Liver (tissue), 8 donors: ENCODE measurements at regions not wholly inside any gene's neighbourhood (a gene's known extent, or its start where the extent isn't known, plus 50 kb on each side); places are given as distances from the start of the nearest gene placed in this dataset.
"Not testable (repeated sequence)": the region's sequence is repeated elsewhere in the genome, so short reads cannot be mapped to it uniquely, and the experiment has no call there.

ENCODE experiments used
- DNase-seq: peaks from one replicate; pipeline ENCODE4 v3.0.0-alpha.2; 2017; ENCODE audit warnings: low spot score
- H3K27ac ChIP-seq, 2 donors: one replicate each; pipeline ENCODE4 v1.7.0; 2013; ENCODE audit warnings: inconsistent platforms in 2 of 2, low read length in 2 of 2, control low read depth in 1 of 2, low read depth in 1 of 2, mild to moderate bottlenecking in 1 of 2
- H3K27me3 ChIP-seq, 4 donors: one replicate each; pipeline versions ENCODE4 v1.6.1 to v1.7.0; 2013; ENCODE audit warnings: low read length in 3 of 4, inconsistent platforms in 1 of 4, mild to moderate bottlenecking in 1 of 4, moderate library complexity in 1 of 4; ENCODE audit not compliant: control insufficient read depth in 4 of 4, insufficient read depth in 4 of 4
- H3K36me3 ChIP-seq, 4 donors: one replicate each; pipeline versions ENCODE4 v1.6.1 to v1.7.0; 2013; ENCODE audit warnings: low read length in 3 of 4, mild to moderate bottlenecking in 3 of 4, low read depth in 1 of 4, moderate library complexity in 1 of 4; ENCODE audit not compliant: control insufficient read depth in 4 of 4, insufficient read depth in 3 of 4
- H3K4me1 ChIP-seq, 4 donors: one replicate each; pipeline versions ENCODE4 v1.6.1 to v1.7.0; 2013; ENCODE audit warnings: low read length in 3 of 4, mild to moderate bottlenecking in 3 of 4, moderate library complexity in 1 of 4; ENCODE audit not compliant: control insufficient read depth in 4 of 4, insufficient read depth in 4 of 4
- H3K4me3 ChIP-seq, 3 donors: one replicate each; pipeline versions ENCODE4 v1.6.1 to v1.7.0; 2013; ENCODE audit warnings: low read length in 3 of 3, control low read depth in 1 of 3, low read depth in 1 of 3, mild to moderate bottlenecking in 1 of 3
- H3K9ac ChIP-seq, 2 donors: one replicate each; pipeline ENCODE4 v1.7.0; 2013; ENCODE audit warnings: low read length in 2 of 2, mild to moderate bottlenecking in 2 of 2, moderate library complexity in 2 of 2, control low read depth in 1 of 2, low read depth in 1 of 2
- H3K9me3 ChIP-seq, 4 donors: one replicate each; pipeline versions ENCODE4 v1.6.1 to v1.7.0; 2013; ENCODE audit warnings: low read length in 3 of 4; ENCODE audit not compliant: control insufficient read depth in 4 of 4
- EGR1 ChIP-seq, 2 donors: IDR thresholded peaks; 2 replicates each; pipeline ENCODE4 v1.6.1; 2016 to 2018; ENCODE audit warnings: antibody characterized with exemption in 2 of 2, low read depth in 2 of 2
- FOXA2 ChIP-seq: IDR thresholded peaks from 2 replicates; pipeline ENCODE4 v1.6.1; 2016; ENCODE audit warnings: antibody characterized with exemption
- GABPA ChIP-seq, 2 donors: IDR thresholded peaks in 1 of 2; conservative IDR thresholded peaks in 1 of 2; 2 replicates each; pipeline ENCODE4 v1.6.1; 2016; ENCODE audit warnings: antibody characterized with exemption in 2 of 2, mild to moderate bottlenecking in 1 of 2, moderate library complexity in 1 of 2
- HNF4A ChIP-seq, 2 donors: conservative IDR thresholded peaks; 2 replicates each; pipeline ENCODE4 v1.6.1; 2016; ENCODE audit warnings: antibody characterized with exemption in 2 of 2, mild to moderate bottlenecking in 2 of 2
- HNF4G ChIP-seq: IDR thresholded peaks from 2 replicates; pipeline ENCODE4 v1.6.1; 2016; ENCODE audit warnings: antibody characterized with exemption
- JUND ChIP-seq, 2 donors: IDR thresholded peaks; 2 replicates each; pipeline ENCODE4 v1.6.1; 2016; ENCODE audit warnings: antibody characterized with exemption in 2 of 2
- NR2F2 ChIP-seq: IDR thresholded peaks from 2 replicates; pipeline ENCODE4 v1.6.1; 2016; ENCODE audit warnings: antibody characterized with exemption
- RAD21 ChIP-seq, 2 donors: IDR thresholded peaks; 2 replicates each; pipeline ENCODE4 v1.6.1; 2016; ENCODE audit warnings: antibody characterized with exemption in 2 of 2, mild to moderate bottlenecking in 2 of 2
- RXRA ChIP-seq, 2 donors: IDR thresholded peaks; 2 replicates each; pipeline ENCODE4 v1.6.1; 2017 to 2018; ENCODE audit warnings: antibody characterized with exemption in 2 of 2, mild to moderate bottlenecking in 1 of 2
- SP1 ChIP-seq: IDR thresholded peaks from 2 replicates; pipeline ENCODE4 v1.6.1; 2018; ENCODE audit warnings: antibody characterized with exemption, mild to moderate bottlenecking
- TAF1 ChIP-seq: conservative IDR thresholded peaks from 2 replicates; pipeline ENCODE4 v1.6.1; 2016; ENCODE audit warnings: antibody characterized with exemption, mild to moderate bottlenecking
- YY1 ChIP-seq: IDR thresholded peaks from 2 replicates; pipeline ENCODE4 v1.6.1; 2016; ENCODE audit warnings: antibody characterized with exemption, mild to moderate bottlenecking
- WGBS: extraction: QIAGEN DNeasy Blood & Tissue Kit; methylation state at CpG from one replicate; pipeline ENCODE4 v1.1.7; 2013; 5-methylcytosine and 5-hydroxymethylcytosine counted together
- TF ChIP-seq, protein P1 (sequence below): IDR thresholded peaks from 2 replicates; pipeline ENCODE4 v1.6.1; 2016; ENCODE audit warnings: antibody characterized with exemption
- TF ChIP-seq, protein P2 (sequence below): IDR thresholded peaks from 2 replicates; pipeline ENCODE4 v1.6.1; 2016; ENCODE audit warnings: antibody characterized with exemption
- TF ChIP-seq, protein P3 (sequence below): fragments of 150-350 bp; IDR thresholded peaks from 2 replicates; pipeline ENCODE4 v1.5.1; 2017; ENCODE audit warnings: improper control_type of control experiment, low read depth, low read length; ENCODE audit not compliant: missing input control
- TF ChIP-seq, protein P4 (sequence below): IDR thresholded peaks from 2 replicates; pipeline ENCODE4 v1.6.1; 2016; ENCODE audit warnings: antibody characterized with exemption
- donor health status: healthy.
- donor health status: healthy.
- donor health status: healthy.
- donor health status: healthy.
- donor health status: healthy.

DNA sequence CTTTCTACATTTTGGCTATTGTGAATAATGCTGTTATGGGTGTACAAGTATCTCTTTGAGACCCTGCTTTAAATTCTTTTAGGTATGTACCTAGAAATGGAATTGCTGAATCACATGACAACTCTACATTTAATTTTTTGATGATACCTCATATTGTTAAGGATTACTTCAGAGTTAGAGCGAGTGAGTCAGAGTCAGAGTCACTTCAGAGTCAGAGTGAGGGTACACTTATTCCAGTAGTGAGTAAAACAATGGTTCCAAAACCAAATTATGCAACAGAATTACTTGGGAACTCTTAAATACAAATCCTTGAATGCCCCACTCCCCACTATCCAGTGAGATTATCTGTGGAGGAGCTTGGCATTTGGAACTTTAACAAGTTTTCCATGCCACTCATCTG, 50.3 kb upstream of the SNRK start:
- Histone ChIP-seq H3K27ac (no peak overlapping the region), H3K9ac (no peak overlapping the region), H3K36me3 (no peaks in the 10 kb centered on the region), H3K4me3 (no peak overlapping the region), H3K27me3 (no peaks in the 10 kb centered on the region), H3K4me1 (no peaks in the 10 kb centered on the region), H3K9me3 (no peaks in the 10 kb centered on the region)
- WGBS: 99% methylated on average over 1 of the region's 1 CpG
- TF ChIP-seq GABPA (IDR thresholded peaks at IDR 0.05 in 1 of 2, conservative IDR thresholded peaks at IDR 0.05 in 1 of 2): no peak
- TF ChIP-seq, protein P1, sequence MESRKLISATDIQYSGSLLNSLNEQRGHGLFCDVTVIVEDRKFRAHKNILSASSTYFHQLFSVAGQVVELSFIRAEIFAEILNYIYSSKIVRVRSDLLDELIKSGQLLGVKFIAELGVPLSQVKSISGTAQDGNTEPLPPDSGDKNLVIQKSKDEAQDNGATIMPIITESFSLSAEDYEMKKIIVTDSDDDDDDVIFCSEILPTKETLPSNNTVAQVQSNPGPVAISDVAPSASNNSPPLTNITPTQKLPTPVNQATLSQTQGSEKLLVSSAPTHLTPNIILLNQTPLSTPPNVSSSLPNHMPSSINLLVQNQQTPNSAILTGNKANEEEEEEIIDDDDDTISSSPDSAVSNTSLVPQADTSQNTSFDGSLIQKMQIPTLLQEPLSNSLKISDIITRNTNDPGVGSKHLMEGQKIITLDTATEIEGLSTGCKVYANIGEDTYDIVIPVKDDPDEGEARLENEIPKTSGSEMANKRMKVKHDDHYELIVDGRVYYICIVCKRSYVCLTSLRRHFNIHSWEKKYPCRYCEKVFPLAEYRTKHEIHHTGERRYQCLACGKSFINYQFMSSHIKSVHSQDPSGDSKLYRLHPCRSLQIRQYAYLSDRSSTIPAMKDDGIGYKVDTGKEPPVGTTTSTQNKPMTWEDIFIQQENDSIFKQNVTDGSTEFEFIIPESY: no peak
- DNase-seq: no peak

DNA sequence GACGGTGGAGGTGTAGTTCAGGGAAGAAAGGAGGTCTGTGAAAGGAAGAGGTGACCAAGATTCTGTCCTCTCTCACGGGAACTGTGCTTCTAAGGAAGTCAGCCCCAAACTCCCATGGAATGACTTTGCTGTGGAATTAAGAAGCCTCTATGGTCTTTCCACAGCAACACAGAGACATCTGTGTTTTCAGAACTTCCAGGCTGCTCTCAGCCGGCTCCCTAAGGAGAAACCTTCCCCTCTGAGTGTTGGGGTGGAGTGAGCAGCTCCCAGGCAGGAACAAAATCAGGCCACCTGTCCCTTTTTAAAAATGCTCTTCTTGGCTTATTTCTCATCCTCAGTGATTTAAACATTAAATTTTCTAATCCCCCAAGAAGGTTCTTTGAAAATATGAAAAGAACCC, 53.3 kb upstream of the SNRK start:
- 93% methylated on average over 3 of the region's 3 CpGs for WGBS
- no peak for DNase-seq

DNA sequence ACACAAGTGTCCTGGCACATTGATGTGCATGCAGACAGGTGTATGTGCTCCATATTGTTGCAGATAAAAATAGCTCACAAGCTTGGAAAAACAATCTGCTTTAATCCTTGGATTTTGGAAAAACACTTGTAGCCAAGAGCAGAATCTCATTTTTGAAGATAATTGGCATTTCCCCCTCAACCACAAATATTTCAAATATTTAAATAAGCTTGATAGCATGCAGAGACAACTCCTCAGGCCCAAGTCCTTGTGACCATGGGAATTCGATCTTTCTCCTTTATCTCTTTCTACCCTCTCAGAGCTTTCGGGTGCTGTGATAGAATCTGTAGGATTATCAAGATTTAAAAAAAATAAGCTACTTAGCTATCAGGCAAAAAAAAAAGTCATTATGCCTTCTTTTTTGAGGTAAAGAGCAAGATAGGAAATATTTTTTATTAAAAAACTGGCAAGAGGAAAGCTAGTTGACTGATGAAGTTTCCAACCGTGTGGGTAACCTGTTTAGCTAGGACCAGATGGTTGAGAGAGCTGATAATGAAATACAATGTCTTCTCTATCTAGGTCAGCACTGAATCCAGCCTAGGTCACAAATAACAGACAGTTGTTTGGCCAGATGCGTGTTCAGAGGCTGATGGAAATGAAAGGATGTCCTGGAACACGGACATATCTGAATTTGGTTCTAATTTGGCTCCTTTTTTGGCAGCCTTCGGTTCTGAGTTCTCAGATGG, 54.9 kb upstream of the SNRK start:
- TF ChIP-seq GABPA (IDR thresholded peaks at IDR 0.05 in 1 of 2, conservative IDR thresholded peaks at IDR 0.05 in 1 of 2): no peak
- TF ChIP-seq, protein P2, sequence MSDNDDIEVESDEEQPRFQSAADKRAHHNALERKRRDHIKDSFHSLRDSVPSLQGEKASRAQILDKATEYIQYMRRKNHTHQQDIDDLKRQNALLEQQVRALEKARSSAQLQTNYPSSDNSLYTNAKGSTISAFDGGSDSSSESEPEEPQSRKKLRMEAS: no peak
- TF ChIP-seq RXRA (IDR thresholded peaks at IDR 0.05): no peak
- H3K27ac ChIP-seq: no peak overlapping the region
- H3K27me3 ChIP-seq: no peaks in the 10 kb centered on the region
- H3K4me1 ChIP-seq: no peaks in the 10 kb centered on the region
- no peak overlapping the region for H3K9ac ChIP-seq
- no peaks in the 10 kb centered on the region for H3K9me3 ChIP-seq
- DNase-seq: no peak
- H3K36me3 ChIP-seq: no peaks in the 10 kb centered on the region
- WGBS: 76% methylated on average over 6 of the region's 6 CpGs
- no peak overlapping the region for H3K4me3 ChIP-seq

More for the DNA sequence above, 53.3 kb upstream of the SNRK start:
- H3K4me3 ChIP-seq: no peak overlapping the region
- no peaks in the 10 kb centered on the region for H3K36me3 ChIP-seq
- no peaks in the 10 kb centered on the region for H3K27me3 ChIP-seq
- no peak overlapping the region for H3K27ac ChIP-seq
- no peak overlapping the region for H3K9ac ChIP-seq
- no peaks in the 10 kb centered on the region for H3K4me1 ChIP-seq
- TF ChIP-seq, protein P2: no peak
- TF ChIP-seq GABPA (IDR thresholded peaks at IDR 0.05 in 1 of 2, conservative IDR thresholded peaks at IDR 0.05 in 1 of 2) (no peak), RAD21 (IDR thresholded peaks at IDR 0.05) (no peak), HNF4A (conservative IDR thresholded peaks at IDR 0.05) (no peak), JUND (IDR thresholded peaks at IDR 0.05) (no peak), YY1 (no peak), TAF1 (no peak), HNF4G (no peak), SP1 (no peak), EGR1 (IDR thresholded peaks at IDR 0.05; ENCODE audit: low read depth in 2 of 2) (no peak), FOXA2 (no peak), NR2F2 (no peak)
- TF ChIP-seq, protein P3, sequence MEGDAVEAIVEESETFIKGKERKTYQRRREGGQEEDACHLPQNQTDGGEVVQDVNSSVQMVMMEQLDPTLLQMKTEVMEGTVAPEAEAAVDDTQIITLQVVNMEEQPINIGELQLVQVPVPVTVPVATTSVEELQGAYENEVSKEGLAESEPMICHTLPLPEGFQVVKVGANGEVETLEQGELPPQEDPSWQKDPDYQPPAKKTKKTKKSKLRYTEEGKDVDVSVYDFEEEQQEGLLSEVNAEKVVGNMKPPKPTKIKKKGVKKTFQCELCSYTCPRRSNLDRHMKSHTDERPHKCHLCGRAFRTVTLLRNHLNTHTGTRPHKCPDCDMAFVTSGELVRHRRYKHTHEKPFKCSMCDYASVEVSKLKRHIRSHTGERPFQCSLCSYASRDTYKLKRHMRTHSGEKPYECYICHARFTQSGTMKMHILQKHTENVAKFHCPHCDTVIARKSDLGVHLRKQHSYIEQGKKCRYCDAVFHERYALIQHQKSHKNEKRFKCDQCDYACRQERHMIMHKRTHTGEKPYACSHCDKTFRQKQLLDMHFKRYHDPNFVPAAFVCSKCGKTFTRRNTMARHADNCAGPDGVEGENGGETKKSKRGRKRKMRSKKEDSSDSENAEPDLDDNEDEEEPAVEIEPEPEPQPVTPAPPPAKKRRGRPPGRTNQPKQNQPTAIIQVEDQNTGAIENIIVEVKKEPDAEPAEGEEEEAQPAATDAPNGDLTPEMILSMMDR: no peak
- TF ChIP-seq, protein P4, sequence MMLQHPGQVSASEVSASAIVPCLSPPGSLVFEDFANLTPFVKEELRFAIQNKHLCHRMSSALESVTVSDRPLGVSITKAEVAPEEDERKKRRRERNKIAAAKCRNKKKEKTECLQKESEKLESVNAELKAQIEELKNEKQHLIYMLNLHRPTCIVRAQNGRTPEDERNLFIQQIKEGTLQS: no peak
- no peaks in the 10 kb centered on the region for H3K9me3 ChIP-seq

DNA sequence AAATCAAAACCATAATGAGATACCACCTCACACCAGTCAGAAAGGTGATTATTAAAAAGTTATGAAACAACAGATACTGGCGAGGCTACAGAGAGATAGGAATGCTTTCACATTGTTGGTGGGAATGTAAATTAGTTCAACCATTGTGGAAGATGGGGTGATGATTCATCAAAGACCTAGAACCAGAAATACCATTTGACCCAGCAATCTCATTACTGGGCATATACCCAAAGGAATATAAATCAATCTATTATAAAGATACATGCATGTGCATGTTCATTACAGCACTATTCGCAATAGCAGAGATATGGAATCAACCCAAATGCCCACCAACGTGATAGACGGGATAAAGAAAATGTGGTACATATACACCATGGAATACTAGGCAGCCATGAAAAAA, 56.5 kb upstream of the SNRK start:
- not testable (repeated sequence) for H3K9me3 ChIP-seq, H3K27me3 ChIP-seq, DNase-seq, H3K36me3 ChIP-seq, H3K4me1 ChIP-seq, H3K27ac ChIP-seq, H3K9ac ChIP-seq, H3K4me3 ChIP-seq
- 96% methylated on average over 4 of the region's 4 CpGs for WGBS

DNA sequence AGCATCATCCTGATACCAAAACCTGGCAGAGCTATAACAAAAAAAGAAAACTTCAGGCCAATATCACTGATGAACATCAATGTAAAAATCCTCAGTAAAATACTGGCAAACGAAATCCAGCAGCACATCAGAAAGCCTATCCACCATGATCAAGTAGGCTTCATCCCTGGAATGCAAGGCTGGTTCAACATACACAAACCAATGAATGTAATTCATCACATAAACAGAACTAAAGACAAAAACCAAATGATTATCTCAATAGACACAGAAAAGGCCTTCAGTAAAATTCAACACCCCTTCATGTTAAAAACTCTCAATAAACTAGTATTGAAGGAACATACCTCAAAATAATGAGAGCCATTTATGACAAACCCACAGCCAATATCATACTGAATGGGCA, 58.7 kb upstream of the SNRK start:
- 84% methylated on average over 1 of the region's 1 CpG for WGBS
- DNase-seq, H3K27me3 ChIP-seq, H3K4me1 ChIP-seq, H3K9me3 ChIP-seq, H3K4me3 ChIP-seq, H3K27ac ChIP-seq, H3K36me3 ChIP-seq, H3K9ac ChIP-seq: not testable (repeated sequence)
